ENCODE measurements at regions not wholly inside any gene's neighbourhood (a gene's known extent, or its start where the extent isn't known, plus 50 kb on each side); places are given as distances from the start of the nearest gene placed in this dataset.

DNA sequence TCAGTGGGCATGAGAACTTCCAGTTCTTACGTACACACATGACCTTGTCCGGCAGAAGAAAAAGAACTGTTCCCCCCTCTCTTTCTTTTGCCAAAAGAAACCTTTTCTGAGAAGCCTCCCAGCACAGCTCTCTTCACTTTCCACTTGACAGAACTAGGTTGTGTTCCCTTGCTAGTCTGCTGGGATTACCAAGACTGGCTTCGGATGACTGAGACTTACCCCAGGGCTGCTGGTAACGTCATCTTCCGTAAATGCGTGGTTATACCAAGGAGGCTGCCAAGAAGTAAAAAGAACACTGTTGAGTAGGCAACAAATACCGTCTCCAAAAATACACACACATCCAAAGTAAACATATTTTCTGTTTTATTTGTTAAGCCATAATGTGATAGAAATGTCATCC is 908.2 kb downstream of the EFNB2 start:
- Mint-ChIP-seq H3K9me3 (no peaks in the 10 kb centered on the region), H3K27ac (no peak overlapping the region), H3K27me3 (no peaks in the 10 kb centered on the region), H3K4me1 (no peaks in the 10 kb centered on the region), H3K36me3 (no peaks in the 10 kb centered on the region), H3K4me3 (no peak overlapping the region)
- no peak for ATAC-seq (replicated peaks)
- no peak for DNase-seq

DNA sequence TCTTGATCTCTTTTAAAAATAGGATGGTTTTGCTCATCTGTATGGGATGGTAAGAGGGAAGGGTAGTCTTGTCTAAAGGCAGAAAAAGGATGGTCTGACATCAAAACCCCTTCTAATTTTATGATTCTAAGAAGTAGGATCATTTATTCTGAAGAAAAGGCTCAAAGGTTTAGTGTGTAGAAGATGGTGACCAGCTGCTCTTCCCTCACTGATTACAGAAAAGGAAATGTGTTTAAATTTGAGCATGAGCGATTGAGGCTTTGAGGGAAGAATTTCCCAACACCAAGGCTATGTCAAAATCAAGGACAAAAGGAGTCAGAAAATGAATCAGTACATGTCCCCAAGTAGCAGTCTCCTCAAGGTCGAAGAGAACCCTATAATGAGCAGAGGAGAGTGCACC is 909.8 kb downstream of the EFNB2 start:
- DNase-seq (no peak), ATAC-seq (replicated peaks) (no peak)
- no peak overlapping the region for H3K4me3 Mint-ChIP-seq
- H3K4me1 Mint-ChIP-seq, result no peaks in the 10 kb centered on the region
- H3K36me3 Mint-ChIP-seq, result no peaks in the 10 kb centered on the region
- H3K27me3 Mint-ChIP-seq, result no peaks in the 10 kb centered on the region
- no peaks in the 10 kb centered on the region for H3K9me3 Mint-ChIP-seq
- H3K27ac Mint-ChIP-seq, result no peak overlapping the region

DNA sequence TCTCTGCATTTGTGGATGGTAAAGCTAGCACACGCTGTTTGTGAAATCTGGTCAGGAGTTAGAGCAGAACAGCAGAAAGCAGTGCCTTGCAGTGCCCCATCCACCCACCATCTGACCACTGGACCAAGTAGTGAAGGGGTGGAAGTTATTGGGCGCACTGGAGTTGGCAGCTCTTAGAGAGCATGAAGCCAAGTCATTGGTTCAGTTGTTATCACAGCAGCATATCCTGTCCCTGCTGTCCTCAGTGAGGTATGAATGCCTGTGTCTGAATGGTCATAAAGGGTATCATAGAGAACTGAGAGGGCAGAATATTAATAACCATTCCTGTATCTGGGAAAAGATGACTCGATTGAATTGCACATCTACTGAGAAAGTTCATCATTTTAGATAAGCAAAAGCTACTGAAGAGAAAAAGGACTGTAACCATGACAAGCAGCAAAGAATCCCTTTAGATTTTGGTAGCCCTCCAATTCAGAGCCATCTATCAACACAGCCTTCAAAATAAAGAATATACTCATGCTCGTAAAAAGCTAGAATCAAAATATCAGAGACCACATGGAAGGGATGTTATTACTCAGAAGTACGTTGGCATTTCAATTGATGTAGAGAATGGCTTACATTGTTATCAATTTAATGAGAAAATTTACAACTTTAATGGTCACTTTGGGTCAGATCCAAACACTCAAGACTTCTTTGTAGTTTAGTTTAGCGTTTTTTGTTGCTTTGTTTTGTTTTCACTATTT is 919.0 kb downstream of the EFNB2 start:
- H3K36me3 Mint-ChIP-seq, result no peaks in the 10 kb centered on the region

DNA sequence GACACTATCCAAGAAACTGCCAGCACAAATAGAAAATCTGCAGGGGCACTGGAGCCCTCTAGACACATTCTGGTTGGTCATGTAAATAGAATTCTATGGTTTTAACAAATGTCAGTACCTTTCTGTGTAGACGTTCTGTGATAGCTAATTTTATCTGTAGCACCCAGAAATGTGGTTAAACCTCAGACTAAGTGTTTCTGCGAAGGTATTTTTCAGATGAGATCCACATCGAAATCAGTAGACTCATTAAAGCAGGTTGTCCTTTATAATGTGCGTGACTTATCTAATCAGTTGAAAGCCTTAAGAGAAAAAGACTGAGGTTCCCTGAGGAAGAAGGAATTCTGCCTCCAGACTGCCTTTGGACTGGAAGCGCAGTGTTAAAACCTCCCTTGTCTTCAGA is 922.9 kb downstream of the EFNB2 start:
- no peaks in the 10 kb centered on the region for H3K27me3 Mint-ChIP-seq
- H3K9me3 Mint-ChIP-seq, result no peaks in the 10 kb centered on the region
- no peak overlapping the region for H3K4me3 Mint-ChIP-seq
- DNase-seq (no peak), ATAC-seq (replicated peaks) (no peak)
- no peak overlapping the region for H3K27ac Mint-ChIP-seq
- H3K36me3 Mint-ChIP-seq, result no peaks in the 10 kb centered on the region
- no peaks in the 10 kb centered on the region for H3K4me1 Mint-ChIP-seq

More for the DNA sequence above, 919.0 kb downstream of the EFNB2 start:
- ATAC-seq (replicated peaks) (no peak), DNase-seq (no peak)
- Mint-ChIP-seq H3K27ac (no peak overlapping the region), H3K27me3 (no peaks in the 10 kb centered on the region), H3K9me3 (no peaks in the 10 kb centered on the region), H3K4me1 (no peaks in the 10 kb centered on the region), H3K4me3 (no peak overlapping the region)

DNA sequence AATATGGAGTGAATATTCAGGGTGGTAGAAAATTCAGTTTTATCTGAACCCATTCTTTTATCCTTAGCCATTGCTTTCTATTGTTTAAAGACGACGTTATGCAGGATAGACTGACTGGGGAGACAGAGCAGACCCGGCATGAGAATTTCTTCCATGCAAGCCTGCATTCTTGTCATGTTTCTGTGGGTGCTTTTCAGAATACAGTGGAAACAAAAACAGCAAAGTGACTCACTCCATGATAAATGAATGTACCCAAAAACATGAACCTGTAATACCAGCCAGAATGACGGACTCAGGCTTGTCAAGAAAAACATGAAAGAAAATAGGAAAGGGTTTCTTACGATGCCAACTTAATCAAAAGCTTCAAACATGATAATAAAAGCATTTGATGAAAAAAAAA is 924.0 kb downstream of the EFNB2 start:
- H3K27ac Mint-ChIP-seq, result no peak overlapping the region
- no peaks in the 10 kb centered on the region for H3K36me3 Mint-ChIP-seq
- H3K27me3 Mint-ChIP-seq, result no peaks in the 10 kb centered on the region
- ATAC-seq (replicated peaks), result no peak
- DNase-seq, result no peak
- no peaks in the 10 kb centered on the region for H3K9me3 Mint-ChIP-seq
- H3K4me3 Mint-ChIP-seq, result no peak overlapping the region
- H3K4me1 Mint-ChIP-seq, result no peaks in the 10 kb centered on the region

DNA sequence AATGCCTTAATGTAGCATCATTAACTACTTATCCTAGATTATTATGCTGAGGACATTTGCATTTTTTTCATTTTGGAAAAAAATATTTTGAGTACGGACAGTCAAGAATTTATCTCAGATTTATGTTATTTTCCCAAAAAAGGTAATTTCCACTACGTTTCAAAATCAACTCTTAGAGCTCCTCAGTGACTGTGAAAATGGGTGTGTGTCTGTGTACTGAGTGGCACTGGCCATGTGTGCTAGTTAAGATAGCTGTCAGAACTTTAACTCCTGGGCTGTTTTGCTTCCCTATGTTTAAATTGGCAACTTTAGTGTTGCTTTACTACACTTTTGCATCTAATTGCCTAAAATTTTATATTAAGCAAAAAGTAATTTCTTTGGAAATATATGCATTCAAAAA is 927.4 kb downstream of the EFNB2 start:
- no peaks in the 10 kb centered on the region for H3K36me3 Mint-ChIP-seq
- H3K4me1 Mint-ChIP-seq, result no peaks in the 10 kb centered on the region
- ATAC-seq (replicated peaks) (no peak), DNase-seq (no peak)
- H3K4me3 Mint-ChIP-seq, result no peak overlapping the region
- no peaks in the 10 kb centered on the region for H3K27me3 Mint-ChIP-seq
- no peaks in the 10 kb centered on the region for H3K9me3 Mint-ChIP-seq
- H3K27ac Mint-ChIP-seq, result no peak overlapping the region

DNA sequence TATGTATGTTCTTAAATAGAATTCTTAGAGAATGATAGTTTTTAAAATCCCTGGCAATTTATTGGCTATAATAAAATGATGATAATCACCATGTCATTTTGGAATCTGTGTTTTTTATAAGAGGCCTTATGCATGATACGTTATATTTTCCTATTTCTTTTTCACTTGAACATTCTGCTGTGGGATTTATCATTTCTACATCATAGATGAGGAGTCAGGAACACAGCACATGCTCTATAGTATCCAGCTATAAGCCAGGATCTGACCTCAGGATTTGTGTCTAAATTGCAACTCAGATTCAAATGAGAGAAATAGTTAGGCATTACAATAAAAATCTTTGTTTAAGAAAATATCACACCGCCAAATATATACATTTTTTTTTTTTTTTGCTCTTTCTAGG is 928.0 kb downstream of the EFNB2 start:
- Mint-ChIP-seq H3K4me3 (no peak overlapping the region), H3K9me3 (peaks cover 0 to 2% of the 10 kb centered on the region in 2 donors), H3K36me3 (no peaks in the 10 kb centered on the region)

DNA sequence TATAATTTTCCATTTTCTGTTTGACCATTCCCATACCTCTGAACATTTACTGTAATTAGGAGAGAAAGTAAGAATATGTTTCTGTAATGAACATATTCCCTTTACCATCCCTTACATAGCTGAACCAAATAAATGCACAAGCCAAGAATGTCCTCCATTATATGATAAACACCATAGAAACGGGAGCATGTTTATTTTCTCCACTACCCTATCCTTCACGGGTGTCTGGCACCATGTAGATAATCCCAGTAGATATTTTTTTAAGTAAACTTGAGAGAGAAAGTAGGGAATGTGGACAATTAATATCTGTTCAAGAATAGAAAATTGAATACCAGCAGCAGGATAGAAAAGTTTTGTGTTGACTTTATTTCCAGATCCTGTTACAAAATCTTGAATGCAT is 928.4 kb downstream of the EFNB2 start:
- no peaks in the 10 kb centered on the region for H3K27me3 Mint-ChIP-seq
- no peak overlapping the region for H3K4me3 Mint-ChIP-seq
- DNase-seq, result no peak
- H3K36me3 Mint-ChIP-seq, result no peaks in the 10 kb centered on the region
- H3K27ac Mint-ChIP-seq, result no peak overlapping the region
- ATAC-seq (replicated peaks), result no peak
- no peaks in the 10 kb centered on the region for H3K4me1 Mint-ChIP-seq
- H3K9me3 Mint-ChIP-seq, result peaks cover 0 to 2% of the 10 kb centered on the region in 2 donors

More for the DNA sequence above, 928.0 kb downstream of the EFNB2 start:
- DNase-seq, result no peak
- ATAC-seq (replicated peaks), result no peak
- no peaks in the 10 kb centered on the region for H3K27me3 Mint-ChIP-seq
- no peak overlapping the region for H3K27ac Mint-ChIP-seq
- no peaks in the 10 kb centered on the region for H3K4me1 Mint-ChIP-seq

DNA sequence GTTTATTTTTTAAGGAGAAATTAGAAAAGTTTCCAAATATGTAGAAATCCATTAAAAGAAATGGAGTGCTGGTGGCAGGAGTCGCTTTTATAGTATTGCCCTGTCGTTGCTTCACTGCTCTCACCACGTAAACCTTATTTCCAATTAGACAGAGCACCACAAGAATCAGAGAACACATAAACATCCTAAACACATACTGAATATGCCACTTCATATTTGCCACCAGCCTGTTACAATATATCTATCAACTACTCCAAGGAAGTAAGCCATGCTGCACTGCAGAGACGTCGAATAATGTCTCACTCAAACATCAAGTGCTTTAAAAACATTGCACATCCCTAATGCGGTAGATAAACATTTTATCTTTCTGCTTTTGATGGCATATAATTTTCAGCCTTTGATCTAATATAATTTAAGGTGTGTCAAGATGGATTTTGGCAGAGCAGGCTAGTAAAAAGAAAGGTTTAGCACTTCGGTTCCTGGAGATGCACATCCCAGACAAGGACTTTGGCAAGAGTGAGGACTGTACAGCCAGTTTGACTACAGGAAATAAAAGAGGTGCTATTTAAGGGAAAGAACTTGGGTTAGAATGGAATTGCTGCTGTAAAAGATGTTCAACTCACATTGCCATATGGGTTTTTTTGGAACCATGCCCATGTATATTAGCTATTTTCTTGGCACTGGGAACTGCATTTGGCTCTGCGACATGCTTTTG is 932.3 kb downstream of the EFNB2 start:
- no peak for DNase-seq
- Mint-ChIP-seq H3K36me3 (no peaks in the 10 kb centered on the region), H3K9me3 (peaks cover 8 to 10% of the 10 kb centered on the region in 2 donors), H3K4me1 (no peaks in the 10 kb centered on the region), H3K27me3 (no peaks in the 10 kb centered on the region), H3K4me3 (no peak overlapping the region), H3K27ac (no peak overlapping the region)
- no peak for ATAC-seq (replicated peaks)

DNA sequence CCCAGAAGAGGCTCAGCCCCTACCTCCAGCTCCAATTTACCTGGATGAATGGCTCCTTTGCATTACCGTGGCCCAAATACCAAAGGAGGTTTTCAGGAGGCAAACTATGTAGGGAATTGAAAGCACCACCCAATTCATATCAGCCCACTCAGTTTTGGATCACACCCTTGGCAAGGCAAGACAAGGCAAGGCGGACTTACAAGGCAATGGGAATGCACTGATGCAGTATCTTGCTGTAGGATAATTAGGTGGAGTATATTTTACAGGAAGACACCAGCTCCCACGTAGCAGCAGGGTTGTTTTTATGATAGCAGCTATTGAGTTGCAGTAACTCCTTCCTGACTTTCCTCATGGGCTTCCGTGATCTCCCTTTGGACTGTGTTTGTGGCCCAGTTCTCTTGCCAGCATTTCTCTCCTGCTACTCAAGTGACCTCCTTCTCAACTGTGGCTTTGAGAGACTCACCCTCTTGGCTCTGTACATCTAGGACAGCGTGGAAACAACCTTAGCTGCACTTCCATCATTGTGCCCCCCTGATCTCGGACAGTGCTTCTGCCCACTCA is 935.9 kb downstream of the EFNB2 start:
- Mint-ChIP-seq H3K27ac (no peak overlapping the region), H3K4me1 (no peaks in the 10 kb centered on the region), H3K27me3 (no peaks in the 10 kb centered on the region), H3K4me3 (no peak overlapping the region), H3K36me3 (no peaks in the 10 kb centered on the region), H3K9me3 (peaks cover 12 to 13% of the 10 kb centered on the region in 2 donors)
- ATAC-seq (replicated peaks), result no peak
- DNase-seq, result no peak

DNA sequence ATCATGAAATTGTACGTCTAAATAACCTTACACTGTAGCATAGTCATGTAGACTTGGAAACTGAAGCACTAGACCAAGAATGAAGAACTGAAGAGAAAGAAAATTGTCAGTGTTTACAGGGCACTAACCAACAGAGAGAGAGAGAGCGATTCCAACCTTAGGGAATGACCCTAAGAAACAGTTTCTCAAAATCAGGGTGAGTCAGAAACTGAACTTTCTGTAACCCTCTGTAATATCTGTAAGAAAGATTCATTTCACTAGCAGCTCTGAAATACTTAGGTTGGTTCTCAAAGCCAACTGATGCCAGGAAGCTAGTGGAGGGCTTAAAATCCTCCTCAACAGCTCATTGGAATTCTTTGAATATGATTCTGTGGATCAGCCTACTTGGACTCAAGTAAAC is 936.9 kb downstream of the EFNB2 start:
- no peaks in the 10 kb centered on the region for H3K27me3 Mint-ChIP-seq
- H3K9me3 Mint-ChIP-seq, result peaks cover 12 to 15% of the 10 kb centered on the region in 2 donors
- ATAC-seq (replicated peaks) (no peak), DNase-seq (no peak)
- H3K36me3 Mint-ChIP-seq, result no peaks in the 10 kb centered on the region
- H3K27ac Mint-ChIP-seq, result no peak overlapping the region
- H3K4me1 Mint-ChIP-seq, result no peaks in the 10 kb centered on the region
- no peak overlapping the region for H3K4me3 Mint-ChIP-seq

DNA sequence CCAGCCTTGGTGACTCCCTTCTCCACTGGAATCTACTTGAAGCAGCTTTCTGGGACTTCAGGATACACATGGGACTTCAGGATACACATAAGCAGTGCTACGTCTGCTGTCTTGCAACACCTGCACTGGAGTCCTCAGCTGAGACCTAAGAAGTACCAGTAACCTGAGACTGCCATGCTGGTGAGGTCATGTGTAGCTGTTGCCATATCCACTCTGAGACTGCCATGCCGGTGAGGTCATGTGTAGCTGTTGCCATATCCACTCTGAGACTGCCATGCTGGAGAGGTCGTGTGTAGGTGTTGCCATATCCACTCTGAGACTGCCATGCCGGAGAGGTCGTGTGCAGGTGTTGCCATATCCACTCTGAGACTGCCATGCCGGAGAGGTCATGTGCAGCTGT is 937.9 kb downstream of the EFNB2 start:
- H3K27ac Mint-ChIP-seq, result no peak overlapping the region
- H3K36me3 Mint-ChIP-seq, result no peaks in the 10 kb centered on the region
- DNase-seq, result no peak
- no peaks in the 10 kb centered on the region for H3K27me3 Mint-ChIP-seq
- no peaks in the 10 kb centered on the region for H3K4me1 Mint-ChIP-seq
- ATAC-seq (replicated peaks), result no peak
- no peak overlapping the region for H3K4me3 Mint-ChIP-seq
- peaks cover 10 to 15% of the 10 kb centered on the region in 2 donors for H3K9me3 Mint-ChIP-seq

DNA sequence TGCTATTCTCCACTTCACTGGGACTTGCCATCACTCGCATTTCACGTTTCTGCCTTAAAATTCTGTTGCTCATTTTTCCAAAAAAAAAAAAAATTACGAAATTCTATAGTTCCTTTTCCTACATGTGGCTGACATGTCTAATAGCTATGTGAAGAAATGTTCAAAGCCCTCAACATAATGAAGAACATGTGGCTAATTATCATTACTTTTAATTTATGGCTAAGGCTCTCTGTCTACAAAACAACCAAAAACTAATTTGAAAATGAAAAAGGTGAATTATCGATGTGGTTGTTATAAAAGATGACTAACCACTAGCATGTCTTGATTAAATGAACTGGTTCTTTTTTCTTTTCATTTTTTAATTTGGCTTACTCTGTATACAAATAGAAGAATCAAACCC is 940.0 kb downstream of the EFNB2 start:
- DNase-seq, result no peak
- Mint-ChIP-seq H3K9me3 (peaks cover 9 to 12% of the 10 kb centered on the region in 2 donors), H3K27ac (no peak overlapping the region), H3K36me3 (no peaks in the 10 kb centered on the region), H3K4me1 (no peaks in the 10 kb centered on the region), H3K27me3 (no peaks in the 10 kb centered on the region), H3K4me3 (no peak overlapping the region)
- no peak for ATAC-seq (replicated peaks)

DNA sequence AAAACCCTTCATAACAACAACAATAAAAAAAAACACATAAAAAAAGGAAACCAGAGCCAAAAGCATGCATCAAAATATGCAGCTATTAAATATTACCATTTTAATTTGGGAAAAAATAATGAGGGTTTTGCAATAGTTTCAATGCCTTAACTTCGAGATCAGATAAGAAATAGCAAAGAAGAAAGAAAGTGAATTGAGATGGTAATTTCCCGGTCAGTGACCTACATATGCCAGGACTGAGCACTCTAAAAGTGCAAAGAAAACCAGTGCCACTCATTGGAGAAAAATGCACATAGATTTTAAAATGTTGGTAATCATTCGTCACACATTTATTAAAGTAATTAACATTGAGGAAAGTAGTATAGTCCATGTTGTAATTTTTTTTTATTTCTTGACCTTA is 944.2 kb downstream of the EFNB2 start:
- DNase-seq, result no peak
- no peak for ATAC-seq (replicated peaks)
- H3K4me1 Mint-ChIP-seq, result no peaks in the 10 kb centered on the region

DNA sequence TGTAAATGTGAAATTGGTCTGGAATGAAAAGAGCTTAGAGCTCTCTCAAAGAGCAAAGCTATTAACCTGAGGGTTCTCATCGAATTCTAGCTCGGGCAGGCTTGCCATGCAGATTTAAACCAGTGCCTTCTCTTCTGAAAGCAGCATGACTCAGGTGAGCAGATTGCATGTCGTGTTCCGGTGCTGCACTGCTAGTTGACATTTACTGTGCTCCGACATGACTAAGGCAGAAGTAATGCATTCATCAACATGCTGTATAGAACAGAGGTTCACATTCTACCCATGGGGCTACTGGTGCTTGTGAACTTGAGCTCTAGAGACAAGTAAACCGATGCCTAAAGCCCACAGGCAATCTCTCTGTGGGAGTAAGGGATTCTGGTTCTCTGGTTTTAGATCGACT is 947.7 kb downstream of the EFNB2 start:
- Mint-ChIP-seq H3K9me3 (no peaks in the 10 kb centered on the region), H3K4me3 (no peak overlapping the region)
- no peak for ATAC-seq (replicated peaks)

More for the DNA sequence above, 944.2 kb downstream of the EFNB2 start:
- H3K9me3 Mint-ChIP-seq, result peaks cover 1 to 5% of the 10 kb centered on the region in 2 donors
- no peak overlapping the region for H3K4me3 Mint-ChIP-seq
- H3K27ac Mint-ChIP-seq, result no peak overlapping the region
- H3K27me3 Mint-ChIP-seq, result no peaks in the 10 kb centered on the region
- no peaks in the 10 kb centered on the region for H3K36me3 Mint-ChIP-seq

More for the DNA sequence above, 947.7 kb downstream of the EFNB2 start:
- Mint-ChIP-seq H3K36me3 (no peaks in the 10 kb centered on the region), H3K27me3 (no peaks in the 10 kb centered on the region), H3K4me1 (no peaks in the 10 kb centered on the region), H3K27ac (no peak overlapping the region)
- no peak for DNase-seq
